CD1c-positive myeloid dendritic cell (primary cell): ENCODE measurements at regions not wholly inside any gene's neighbourhood (a gene's known extent, or its start where the extent isn't known, plus 50 kb on each side); places are given as distances from the start of the nearest gene placed in this dataset.

Experiments
- DNase-seq: peaks from one replicate; pipeline ENCODE4 v3.0.0-alpha.2; 2016; ENCODE audit errors: extremely low spot score

GRCh38 chr4:71275004-71275403 lies 63.8 kb upstream of the SLC4A4 start:
- no peak for DNase-seq

GRCh38 chr4:71275570-71275969 lies 63.2 kb upstream of the SLC4A4 start:
- no peak for DNase-seq

GRCh38 chr4:71277353-71277752 lies 61.5 kb upstream of the SLC4A4 start:
- no peak for DNase-seq

GRCh38 chr4:71283642-71284257 lies 55.1 kb upstream of the SLC4A4 start:
- no peak for DNase-seq

GRCh38 chr4:71287305-71287704 lies 51.5 kb upstream of the SLC4A4 start:
- DNase-seq = no peak

- DNase-seq = no peak
These were observed 49.9 kb upstream of the SLC4A4 start for GRCh38 chr4:71288875-71289274.
